Thymus (tissue), 11 donors: ENCODE measurements at regions not wholly inside any gene's neighbourhood (a gene's known extent, or its start where the extent isn't known, plus 50 kb on each side); places are given as distances from the start of the nearest gene placed in this dataset.

ENCODE experiments used
- DNase-seq, 9 donors: peaks; one replicate each; pipeline ENCODE4 v3.0.0-alpha.2; 2013; ENCODE audit warnings: low spot score in 9 of 9, low read depth in 6 of 9, missing footprints in 1 of 9
- H3K27ac ChIP-seq, 2 donors: one replicate each; pipeline ENCODE4 v1.5.1; 2013; ENCODE audit warnings: control low read depth in 1 of 2, low read depth in 1 of 2, low read length in 1 of 2, mild to moderate bottlenecking in 1 of 2, moderate library complexity in 1 of 2
- H3K27me3 ChIP-seq, 2 donors: one replicate each; pipeline ENCODE4 v1.5.1; 2013; ENCODE audit warnings: low read length in 1 of 2; ENCODE audit not compliant: control insufficient read depth in 2 of 2, insufficient read depth in 1 of 2
- H3K36me3 ChIP-seq, 2 donors: one replicate each; pipeline ENCODE4 v1.5.1; 2013; ENCODE audit warnings: low read length in 1 of 2, mild to moderate bottlenecking in 1 of 2, moderate library complexity in 1 of 2; ENCODE audit not compliant: control insufficient read depth in 2 of 2, insufficient read depth in 2 of 2
- H3K4me1 ChIP-seq, 2 donors: one replicate each; pipeline ENCODE4 v1.5.1; 2013; ENCODE audit warnings: low read length in 2 of 2; ENCODE audit not compliant: control insufficient read depth in 2 of 2, insufficient read depth in 2 of 2
- H3K4me3 ChIP-seq, 2 donors: one replicate each; pipeline ENCODE4 v1.5.1; 2013; ENCODE audit warnings: low read length in 2 of 2, control low read depth in 1 of 2, mild to moderate bottlenecking in 1 of 2
- H3K9me3 ChIP-seq, 2 donors: one replicate each; pipeline ENCODE4 v1.5.1; 2013; ENCODE audit warnings: low read length in 1 of 2, mild to moderate bottlenecking in 1 of 2; ENCODE audit not compliant: control insufficient read depth in 2 of 2, insufficient read depth in 1 of 2
- WGBS: extraction: QIAGEN DNeasy Blood & Tissue Kit; methylation state at CpG from one replicate; pipeline ENCODE4 v1.1.7; 2013; 5-methylcytosine and 5-hydroxymethylcytosine counted together
- donor health status: healthy.

- no peak for DNase-seq
- Histone ChIP-seq H3K36me3 (no peaks in the 10 kb centered on the region), H3K9me3 (no peaks in the 10 kb centered on the region), H3K27me3 (no peaks in the 10 kb centered on the region), H3K4me3 (no peak overlapping the region), H3K27ac (no peak overlapping the region), H3K4me1 (peaks cover 0 to 7% of the 10 kb centered on the region in 2 donors)
Measured at GRCh38 chr18:25599443-25599842, 247.5 kb upstream of the ZNF521 start.

GRCh38 chr18:25597476-25597875, 245.5 kb upstream of the ZNF521 start:
- DNase-seq = no peak
- 94% methylated on average over 9 of the region's 9 CpGs for WGBS
- Histone ChIP-seq H3K36me3 (no peaks in the 10 kb centered on the region), H3K4me3 (no peak overlapping the region), H3K27ac (no peak overlapping the region), H3K9me3 (no peaks in the 10 kb centered on the region), H3K4me1 (no peaks in the 10 kb centered on the region), H3K27me3 (no peaks in the 10 kb centered on the region)

GRCh38 chr18:25595274-25596060, 243.5 kb upstream of the ZNF521 start:
- Histone ChIP-seq H3K27me3 (no peaks in the 10 kb centered on the region), H3K27ac (no peak overlapping the region), H3K4me1 (no peaks in the 10 kb centered on the region), H3K4me3 (no peak overlapping the region), H3K36me3 (no peaks in the 10 kb centered on the region), H3K9me3 (no peaks in the 10 kb centered on the region)
- no peak for DNase-seq
- 96% methylated on average over 7 of the region's 7 CpGs for WGBS

GRCh38 chr18:25594351-25594750, 242.4 kb upstream of the ZNF521 start:
- no peak for DNase-seq
- Histone ChIP-seq H3K4me1 (no peaks in the 10 kb centered on the region), H3K9me3 (no peaks in the 10 kb centered on the region), H3K27me3 (no peaks in the 10 kb centered on the region), H3K27ac (no peak overlapping the region), H3K4me3 (no peak overlapping the region), H3K36me3 (no peaks in the 10 kb centered on the region)
- 98% methylated on average over 1 of the region's 1 CpG for WGBS

GRCh38 chr18:25592804-25593360, 240.9 kb upstream of the ZNF521 start:
- no peak overlapping the region for H3K4me3 ChIP-seq
- no peaks in the 10 kb centered on the region for H3K9me3 ChIP-seq
- H3K27ac ChIP-seq = no peak overlapping the region
- no peaks in the 10 kb centered on the region for H3K27me3 ChIP-seq
- 92% methylated on average over 2 of the region's 2 CpGs for WGBS
- DNase-seq = no peak
- no peaks in the 10 kb centered on the region for H3K4me1 ChIP-seq
- no peaks in the 10 kb centered on the region for H3K36me3 ChIP-seq

GRCh38 chr18:25590456-25590855, 238.5 kb upstream of the ZNF521 start:
- Histone ChIP-seq H3K9me3 (no peaks in the 10 kb centered on the region), H3K4me3 (no peak overlapping the region), H3K36me3 (no peaks in the 10 kb centered on the region), H3K27me3 (no peaks in the 10 kb centered on the region), H3K4me1 (no peaks in the 10 kb centered on the region), H3K27ac (no peak overlapping the region)
- DNase-seq = no peak
- WGBS = 95% methylated on average over 8 of the region's 8 CpGs

GRCh38 chr18:25587545-25587944, 235.6 kb upstream of the ZNF521 start:
- WGBS = 92% methylated on average over 5 of the region's 5 CpGs
- no peak overlapping the region for H3K27ac ChIP-seq
- DNase-seq = no peak

GRCh38 chr18:25568986-25569385, 217.0 kb upstream of the ZNF521 start:
- no peak overlapping the region for H3K4me3 ChIP-seq
- H3K27ac ChIP-seq = no peak overlapping the region
- H3K4me1 ChIP-seq = no peaks in the 10 kb centered on the region
- no peaks in the 10 kb centered on the region for H3K36me3 ChIP-seq
- H3K9me3 ChIP-seq = no peaks in the 10 kb centered on the region
- WGBS = 96% methylated on average over 5 of the region's 5 CpGs
- no peaks in the 10 kb centered on the region for H3K27me3 ChIP-seq
- no peak for DNase-seq

More at GRCh38 chr18:25587545-25587944, 235.6 kb upstream of the ZNF521 start:
- no peak overlapping the region for H3K4me3 ChIP-seq
- H3K27me3 ChIP-seq = no peaks in the 10 kb centered on the region
- H3K36me3 ChIP-seq = no peaks in the 10 kb centered on the region
- no peaks in the 10 kb centered on the region for H3K4me1 ChIP-seq
- H3K9me3 ChIP-seq = no peaks in the 10 kb centered on the region

- Histone ChIP-seq H3K27me3 (no peaks in the 10 kb centered on the region), H3K36me3 (no peaks in the 10 kb centered on the region), H3K9me3 (no peaks in the 10 kb centered on the region), H3K27ac (no peak overlapping the region), H3K4me3 (no peak overlapping the region), H3K4me1 (no peaks in the 10 kb centered on the region)
- 97% methylated on average over 16 of the region's 16 CpGs for WGBS
- DNase-seq = no peak
Measured at GRCh38 chr18:25563816-25564683, 212.1 kb upstream of the ZNF521 start.
